HG03045 (cell line): ENCODE measurements at regions not wholly inside any gene's neighbourhood (a gene's known extent, or its start where the extent isn't known, plus 50 kb on each side); places are given as distances from the start of the nearest gene placed in this dataset.
"Not testable (repeated sequence)": the region's sequence is repeated elsewhere in the genome, so short reads cannot be mapped to it uniquely, and the experiment has no call there.

Source experiments
- ATAC-seq: cut with Tn5 transposase; IDR thresholded peaks from one replicate; pipeline ENCODE4 v1.9.1; 2021; ENCODE audit warnings: mild to moderate bottlenecking, moderate library complexity; ENCODE audit not compliant: unreplicated experiment

DNA sequence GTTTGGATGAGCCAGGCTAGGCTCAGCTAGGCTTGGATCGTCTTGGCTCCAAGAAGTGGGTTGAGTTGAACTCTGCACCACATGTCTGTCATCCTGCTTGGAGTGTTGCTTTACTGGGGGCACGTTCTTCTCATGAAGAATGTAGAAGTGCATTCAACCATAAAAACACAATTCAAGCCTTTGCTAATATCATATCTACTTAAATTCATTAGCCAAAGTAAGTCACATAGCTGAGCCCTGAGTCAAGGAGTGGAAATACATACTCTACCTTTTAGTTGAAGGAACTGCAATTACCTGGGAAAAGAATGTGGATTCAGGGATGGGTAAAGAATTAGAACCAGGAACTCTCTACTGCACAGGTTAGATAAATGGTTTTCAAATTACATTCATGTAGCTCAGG is 360.4 kb upstream of the KCNH7 start:
- ATAC-seq = no peak

- ATAC-seq = no peak
Measured at GRCh38 chr2:163198007-163198406, 359.4 kb upstream of the KCNH7 start.

- no peak for ATAC-seq
Measured at GRCh38 chr2:163191372-163191771, 352.8 kb upstream of the KCNH7 start.

DNA sequence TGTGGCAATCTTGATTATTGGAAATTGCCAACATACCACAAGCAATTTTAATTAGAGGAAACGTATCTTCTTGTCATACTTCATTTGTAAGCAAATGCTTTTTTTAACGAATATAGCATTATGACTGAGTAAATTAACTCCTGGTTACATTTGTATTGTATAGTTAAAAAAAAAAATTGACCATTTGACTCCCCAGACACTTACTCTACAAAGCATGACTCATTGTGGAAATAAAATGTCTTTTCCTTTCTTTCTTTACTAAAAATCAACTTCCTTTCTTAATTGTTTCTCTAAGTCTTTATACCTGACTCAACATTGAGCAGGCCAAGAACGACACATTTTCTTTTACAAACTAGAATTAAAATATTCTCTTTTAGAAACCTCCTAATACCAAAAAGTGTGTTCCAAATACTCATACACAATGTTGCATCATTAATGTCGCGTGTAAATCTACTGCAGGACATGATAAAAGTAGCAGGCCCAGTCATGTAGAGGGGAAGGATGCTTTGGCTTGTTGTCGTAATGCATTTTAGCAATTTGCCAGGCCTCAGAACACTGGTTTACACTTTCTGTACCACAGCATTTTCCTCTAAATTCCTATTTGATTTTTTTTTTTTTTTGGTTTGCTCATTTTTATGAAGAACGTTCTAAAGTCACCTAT is 349.6 kb upstream of the KCNH7 start:
- no peak for ATAC-seq

- no peak for ATAC-seq
Measured at GRCh38 chr2:163187119-163187518, 348.6 kb upstream of the KCNH7 start.

GRCh38 chr2:163185160-163185559 is 346.6 kb upstream of the KCNH7 start:
- no peak for ATAC-seq

DNA sequence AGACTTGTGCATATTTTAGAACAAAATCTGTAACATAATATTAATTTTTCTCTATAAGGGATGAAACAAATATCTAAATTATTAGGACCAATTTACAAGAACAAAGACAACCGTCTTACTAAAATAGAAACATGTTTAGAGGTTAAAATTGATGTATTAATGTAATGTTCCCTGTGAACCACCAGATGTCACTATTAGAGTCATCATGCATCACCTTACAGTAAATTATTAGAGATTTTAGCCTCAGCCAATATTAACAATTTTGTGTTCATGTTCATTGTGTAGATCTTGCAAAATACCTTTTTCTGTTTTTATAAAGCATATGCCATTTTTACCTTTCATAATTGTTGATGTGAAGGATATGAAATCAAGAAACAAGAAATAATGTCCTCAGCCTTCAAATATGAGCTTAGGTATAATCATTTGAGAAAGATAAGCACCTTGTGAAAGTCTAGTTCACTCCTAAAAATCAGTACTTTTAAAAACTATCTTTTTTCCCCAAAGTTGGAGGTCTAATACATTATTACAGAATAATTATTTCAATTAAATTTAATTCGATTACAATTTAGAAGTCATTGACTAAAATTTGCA is 344.3 kb upstream of the KCNH7 start:
- peak; percentile 47 for ATAC-seq

DNA sequence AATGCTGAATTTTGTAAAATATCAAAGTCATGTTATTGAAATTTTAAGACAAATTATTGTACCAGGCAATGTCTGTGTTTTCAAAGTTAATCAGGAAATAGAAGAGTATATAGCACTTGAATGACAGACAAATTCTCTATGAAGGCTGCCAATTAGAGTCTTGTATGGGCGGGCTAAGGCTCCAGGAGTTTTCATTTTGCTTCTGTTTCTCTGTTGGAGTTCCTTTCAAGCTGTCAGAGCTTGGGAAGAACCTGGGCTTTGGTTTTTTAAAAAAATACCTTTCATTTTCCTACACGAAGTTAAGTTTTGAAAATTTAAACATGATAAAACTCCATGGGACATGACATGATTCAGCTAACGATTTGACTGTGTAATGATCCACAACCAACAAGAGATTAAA is 339.0 kb upstream of the KCNH7 start:
- no peak for ATAC-seq

- ATAC-seq = no peak
Measured at GRCh38 chr2:163175294-163175693, 336.7 kb upstream of the KCNH7 start.

DNA sequence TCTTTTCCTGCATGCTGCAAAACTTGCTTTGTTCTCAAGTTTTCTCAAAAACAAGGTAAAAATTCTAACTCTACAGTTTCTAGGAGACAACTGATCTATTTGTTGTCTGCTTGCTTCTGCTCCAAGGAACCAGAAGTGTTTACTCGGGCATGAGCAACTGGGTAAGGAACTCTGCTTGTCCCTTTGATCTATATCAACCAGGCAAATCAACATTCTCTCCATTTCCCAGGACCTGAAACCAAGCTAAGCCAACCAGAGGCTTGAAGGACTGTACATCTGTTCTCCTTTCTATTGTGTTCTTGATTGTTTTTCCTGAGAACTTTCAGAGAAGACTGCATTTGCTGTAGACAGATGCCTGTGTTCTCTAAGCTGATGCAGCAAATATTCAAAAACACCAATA is 335.0 kb upstream of the KCNH7 start:
- ATAC-seq = no peak

- no peak for ATAC-seq
Measured at GRCh38 chr2:163171786-163172530, 333.4 kb upstream of the KCNH7 start.

DNA sequence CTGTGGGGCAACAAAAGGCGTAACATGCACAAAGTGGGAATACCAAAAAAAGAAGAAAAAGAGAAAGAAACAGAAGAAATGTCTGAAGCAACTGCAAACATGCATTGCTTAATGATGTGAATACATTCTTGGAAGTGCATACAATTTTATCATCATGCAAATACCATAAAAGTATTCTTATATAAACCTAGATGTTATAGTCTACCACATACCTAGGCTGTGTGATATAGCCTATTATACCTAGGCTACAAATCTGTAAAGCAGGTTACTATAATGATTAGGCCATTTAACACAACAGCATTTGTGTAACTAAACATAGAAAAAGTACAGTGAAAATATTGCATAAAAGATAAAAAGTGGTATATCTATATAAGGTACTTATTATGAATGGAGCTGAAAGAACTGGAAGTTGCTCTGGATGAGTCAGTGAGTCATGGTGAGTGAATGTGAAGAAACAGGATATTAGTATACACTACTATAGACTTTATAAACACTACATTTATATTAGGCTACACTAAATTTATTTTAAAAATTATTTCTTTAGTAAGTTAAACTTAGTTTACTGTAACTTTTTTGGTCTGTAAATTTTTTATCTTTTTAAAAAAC is 319.4 kb upstream of the KCNH7 start:
- ATAC-seq = no peak

DNA sequence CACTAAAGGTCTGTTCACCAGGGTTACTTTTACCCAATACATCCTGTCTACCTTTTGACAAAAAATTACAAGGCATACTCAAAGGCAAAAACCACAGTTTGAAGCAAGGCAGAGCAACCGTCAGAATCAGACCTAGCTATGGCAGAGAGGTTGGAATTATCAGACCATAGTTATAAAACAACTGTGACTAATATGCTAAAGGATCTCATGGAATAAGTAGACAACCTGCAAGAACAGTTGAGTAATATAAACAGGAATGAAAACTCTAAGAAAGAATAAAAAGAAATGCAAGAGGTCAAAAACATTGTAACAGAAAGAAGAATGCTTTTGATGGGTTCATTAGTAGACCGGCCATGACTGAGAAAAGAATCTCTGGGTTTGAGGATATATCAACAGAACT is 318.8 kb upstream of the KCNH7 start:
- ATAC-seq = no peak

- no peak for ATAC-seq
Measured at GRCh38 chr2:163155925-163156324, 317.4 kb upstream of the KCNH7 start.

- ATAC-seq = peak; percentile 81
Measured at GRCh38 chr2:163155279-163155883, 316.8 kb upstream of the KCNH7 start.

GRCh38 chr2:163142618-163143017 is 304.1 kb upstream of the KCNH7 start:
- no peak for ATAC-seq

- no peak for ATAC-seq
Measured at GRCh38 chr2:163138947-163139346, 300.4 kb upstream of the KCNH7 start.

DNA sequence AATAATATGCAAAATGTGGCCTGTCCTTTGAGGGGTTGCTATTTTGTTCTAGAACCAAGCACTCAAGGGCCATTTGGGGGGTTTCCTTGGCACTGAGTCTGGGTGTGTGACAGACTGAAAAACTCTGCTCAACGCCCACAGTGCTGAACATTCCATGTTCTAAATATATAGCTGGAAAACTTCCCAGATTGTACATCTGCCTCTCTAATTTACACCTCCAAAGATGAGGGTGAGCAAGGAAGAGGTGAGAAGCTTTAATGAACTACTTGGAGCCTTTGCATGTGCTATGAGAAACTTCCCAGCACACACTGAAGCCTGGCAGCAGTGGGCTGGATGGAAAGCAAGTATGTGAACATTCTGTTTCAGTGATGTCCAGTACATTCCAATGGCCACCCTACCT is 296.7 kb upstream of the KCNH7 start:
- no peak for ATAC-seq

DNA sequence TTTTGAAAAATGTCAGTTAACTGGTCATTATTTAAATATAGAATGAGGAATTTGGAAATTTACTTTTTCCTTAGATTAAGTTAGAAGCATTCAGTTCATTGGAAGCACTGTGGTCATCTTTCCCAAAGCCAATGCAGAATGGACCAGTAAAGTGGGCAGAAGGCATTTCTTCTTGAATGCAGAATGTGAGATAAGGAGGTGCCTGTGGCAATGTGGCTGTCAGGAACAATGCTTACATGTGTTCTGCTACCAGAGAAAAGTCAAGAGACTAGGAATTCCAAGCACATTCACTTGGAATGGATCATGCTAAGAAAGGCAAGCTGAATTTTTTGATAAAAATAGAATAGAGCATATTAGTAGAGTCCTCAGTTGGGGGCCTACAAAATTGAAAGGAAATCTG is 295.0 kb upstream of the KCNH7 start:
- no peak for ATAC-seq

GRCh38 chr2:163132850-163133249 is 294.3 kb upstream of the KCNH7 start:
- ATAC-seq = no peak

- not testable (repeated sequence) for ATAC-seq
Measured at GRCh38 chr2:163132207-163132606, 293.6 kb upstream of the KCNH7 start.
